ENCODE measurements at regions not wholly inside any gene's neighbourhood (a gene's known extent, or its start where the extent isn't known, plus 50 kb on each side); places are given as distances from the start of the nearest gene placed in this dataset.

- TF ChIP-seq, protein P1, sequence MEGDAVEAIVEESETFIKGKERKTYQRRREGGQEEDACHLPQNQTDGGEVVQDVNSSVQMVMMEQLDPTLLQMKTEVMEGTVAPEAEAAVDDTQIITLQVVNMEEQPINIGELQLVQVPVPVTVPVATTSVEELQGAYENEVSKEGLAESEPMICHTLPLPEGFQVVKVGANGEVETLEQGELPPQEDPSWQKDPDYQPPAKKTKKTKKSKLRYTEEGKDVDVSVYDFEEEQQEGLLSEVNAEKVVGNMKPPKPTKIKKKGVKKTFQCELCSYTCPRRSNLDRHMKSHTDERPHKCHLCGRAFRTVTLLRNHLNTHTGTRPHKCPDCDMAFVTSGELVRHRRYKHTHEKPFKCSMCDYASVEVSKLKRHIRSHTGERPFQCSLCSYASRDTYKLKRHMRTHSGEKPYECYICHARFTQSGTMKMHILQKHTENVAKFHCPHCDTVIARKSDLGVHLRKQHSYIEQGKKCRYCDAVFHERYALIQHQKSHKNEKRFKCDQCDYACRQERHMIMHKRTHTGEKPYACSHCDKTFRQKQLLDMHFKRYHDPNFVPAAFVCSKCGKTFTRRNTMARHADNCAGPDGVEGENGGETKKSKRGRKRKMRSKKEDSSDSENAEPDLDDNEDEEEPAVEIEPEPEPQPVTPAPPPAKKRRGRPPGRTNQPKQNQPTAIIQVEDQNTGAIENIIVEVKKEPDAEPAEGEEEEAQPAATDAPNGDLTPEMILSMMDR (conservative IDR thresholded peaks at IDR 0.05): no peak
- H2BK15ac ChIP-seq (ENCODE audit: low read depth, low read length): no peak overlapping the region
- no peaks in the 10 kb centered on the region; the same call in 1 of the 2 replicates for H3K27me3 Mint-ChIP-seq (ENCODE audit: low read depth)
- H3K23me2 ChIP-seq (ENCODE audit: insufficient read length, low read depth, low read length, poor library complexity, severe bottlenecking): no peaks in the 10 kb centered on the region
- no peak overlapping the region for H4K8ac ChIP-seq (replicated peaks; ENCODE audit: insufficient read length, low read depth, low read length)
- H3K4ac ChIP-seq (ENCODE audit: low read depth, low read length): no peak overlapping the region
- no peak overlapping the region for H3K27ac Mint-ChIP-seq
- no peak overlapping the region for H3K23ac ChIP-seq (ENCODE audit: insufficient read length, low read depth, low read length)
- H2AK5ac ChIP-seq (ENCODE audit: insufficient read length, low read length): no peak overlapping the region
- no peaks in the 10 kb centered on the region for H3K36me3 Mint-ChIP-seq (ENCODE audit: insufficient read depth in 1 of 3, low read depth in 3 of 3)
- no peaks in the 10 kb centered on the region for H3K4me1 ChIP-seq (ENCODE audit: insufficient read depth, low read length)
- no peak overlapping the region for H3K56ac ChIP-seq (ENCODE audit: insufficient read length, low read depth, low read length)
- no peak overlapping the region for H3T11ph ChIP-seq (ENCODE audit: low read length)
- no peaks in the 10 kb centered on the region for H3K79me1 ChIP-seq (ENCODE audit: insufficient read depth, low read depth, low read length, poor library complexity, severe bottlenecking)
- no peaks in the 10 kb centered on the region for H3K79me2 ChIP-seq (ENCODE audit: insufficient read depth, low read length)
- H2BK120ac ChIP-seq (ENCODE audit: low read depth, low read length, poor library complexity, severe bottlenecking): no peak overlapping the region
- no peak overlapping the region for H4K5ac ChIP-seq (ENCODE audit: insufficient read length, low read depth, low read length)
- H3K9me3 Mint-ChIP-seq: no peaks in the 10 kb centered on the region
- H3K9ac ChIP-seq (ENCODE audit: extremely low read depth, insufficient read length, low read length): no peak overlapping the region
- no peak overlapping the region for H2BK12ac ChIP-seq (ENCODE audit: insufficient read length, low read depth, low read length)
- H3K27ac ChIP-seq (ENCODE audit: insufficient read length, low read depth, low read length): no peak overlapping the region
- H3K27me3 ChIP-seq (ENCODE audit: insufficient read depth, low read length): no peaks in the 10 kb centered on the region
- no peaks in the 10 kb centered on the region for H3K9me3 ChIP-seq (ENCODE audit: control insufficient read depth, low read depth, low read length)
- H3K18ac ChIP-seq (ENCODE audit: insufficient read length, low read depth, low read length): no peak overlapping the region
- no peak overlapping the region for H3K4me2 ChIP-seq (ENCODE audit: insufficient read depth, insufficient read length, low read length)
- no peak overlapping the region for H3K4me3 Mint-ChIP-seq
- no peak overlapping the region for H3K14ac ChIP-seq (ENCODE audit: insufficient read depth, low read length)
- no peak overlapping the region for H2BK5ac ChIP-seq (ENCODE audit: insufficient read length, low read length)
- no peak for DNase-seq
- H3K4me1 Mint-ChIP-seq: peaks cover 2% of the 10 kb centered on the region in 2 experiments; a peak in 2 of 4 replicates
- H4K20me1 ChIP-seq (ENCODE audit: control insufficient read depth, insufficient read depth, insufficient read length): no peaks in the 10 kb centered on the region
- H2AFZ ChIP-seq (ENCODE audit: low read length): no peak overlapping the region
- no CpG with 5 or more reads among the region's 1 CpG for WGBS (ENCODE audit: extremely low coverage, insufficient read length, low lambda C conversion rate)
- H4K91ac ChIP-seq (ENCODE audit: insufficient read length, low read depth, low read length): no peak overlapping the region
- no peak overlapping the region for H2BK20ac ChIP-seq (ENCODE audit: low read depth, low read length, poor library complexity, severe bottlenecking)
Observed at GRCh38 chr1:106846656-106847055, 209.8 kb upstream of the PRMT6 start.

Data from H9 (cell line).